Large intestine (tissue), 3 donors: ENCODE measurements at regions not wholly inside any gene's neighbourhood (a gene's known extent, or its start where the extent isn't known, plus 50 kb on each side); places are given as distances from the start of the nearest gene placed in this dataset.

ENCODE experiments used
- DNase-seq, 2 donors: peaks; one replicate each; pipeline versions ENCODE4 v3.0.0 to v3.0.0-alpha.2; 2013
- H3K27ac ChIP-seq: one replicate; pipeline ENCODE4 v1.5.1; 2013; ENCODE audit warnings: low read length
- H3K27me3 ChIP-seq: 2 replicates; pipeline ENCODE4 v1.6.1; 2013; ENCODE audit warnings: low read length; ENCODE audit not compliant: control insufficient read depth, insufficient read depth
- H3K36me3 ChIP-seq: 2 replicates; pipeline ENCODE4 v1.6.1; 2013; ENCODE audit warnings: low read length; ENCODE audit not compliant: control insufficient read depth, insufficient read depth
- H3K4me1 ChIP-seq: one replicate; pipeline ENCODE4 v1.6.1; 2013; ENCODE audit warnings: low read length; ENCODE audit not compliant: control insufficient read depth, insufficient read depth
- H3K4me3 ChIP-seq: one replicate; pipeline ENCODE4 v1.5.1; 2013; ENCODE audit warnings: low read length
- H3K9me3 ChIP-seq: one replicate; pipeline ENCODE4 v1.6.1; 2013; ENCODE audit warnings: mild to moderate bottlenecking, low read depth, low read length, moderate library complexity; ENCODE audit not compliant: control insufficient read depth
- WGBS: methylation state at CpG from one replicate; pipeline ENCODE4 v1.1.5; 2013; ENCODE audit warnings: low lambda C conversion rate; ENCODE audit not compliant: insufficient coverage; 5-methylcytosine and 5-hydroxymethylcytosine counted together

DNA sequence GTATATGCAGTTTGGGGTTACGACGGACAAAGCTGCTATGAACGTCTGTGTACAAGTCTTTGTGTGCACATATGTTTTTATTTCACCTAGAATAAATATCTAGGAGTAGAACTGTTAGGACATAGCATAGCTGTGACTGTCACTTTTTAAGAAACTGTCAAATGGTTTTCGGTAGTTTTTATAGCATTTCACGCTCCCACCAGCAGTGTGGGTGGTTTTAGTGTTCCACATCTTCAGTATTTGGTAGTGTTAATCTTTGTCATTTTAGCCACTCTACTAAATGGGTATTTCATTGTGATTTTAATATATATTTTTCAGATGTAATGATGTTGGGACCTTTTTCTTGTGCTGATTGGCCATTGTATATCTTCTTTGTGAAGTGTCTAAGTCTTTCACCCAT, 109.1 kb upstream of the BCAT1 start:
- Histone ChIP-seq H3K9me3 (no peaks in the 10 kb centered on the region), H3K27ac (no peak overlapping the region), H3K4me1 (no peaks in the 10 kb centered on the region), H3K36me3 (no peaks in the 10 kb centered on the region), H3K4me3 (no peak overlapping the region), H3K27me3 (no peaks in the 10 kb centered on the region)
- WGBS: 100% methylated on average over 2 of the region's 5 CpGs
- DNase-seq: no peak

DNA sequence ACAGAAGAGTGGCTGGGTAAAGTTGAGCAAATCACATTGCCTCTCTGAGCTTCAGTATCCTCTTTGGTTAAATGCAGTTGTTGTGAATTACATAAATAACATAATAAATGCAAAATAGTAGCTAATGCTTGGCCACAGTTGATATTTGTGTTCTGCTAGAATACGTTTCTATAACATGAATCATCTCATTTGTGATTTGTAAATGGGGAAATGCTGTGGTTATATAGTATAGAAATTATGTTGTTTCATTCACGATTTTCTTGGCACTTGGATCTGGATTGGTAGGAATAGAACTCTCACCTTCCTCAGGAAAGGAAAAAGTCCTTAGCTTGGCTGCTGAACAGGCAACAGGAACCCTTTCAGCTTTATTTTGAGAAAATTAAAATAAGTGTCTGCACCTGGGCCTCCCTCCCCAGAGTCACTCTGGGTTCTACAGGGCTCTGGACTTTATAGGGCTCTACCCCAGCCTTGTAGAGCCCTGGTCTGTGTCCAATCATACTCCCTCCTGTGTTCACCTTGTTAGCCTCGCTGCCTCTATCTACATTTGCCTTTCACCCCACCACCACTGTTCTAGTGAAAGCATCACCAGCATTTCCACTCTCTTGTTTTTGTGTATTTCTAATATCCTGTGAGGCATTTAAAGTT, 107.7 kb upstream of the BCAT1 start:
- Histone ChIP-seq H3K36me3 (no peaks in the 10 kb centered on the region), H3K27ac (no peak overlapping the region), H3K27me3 (no peaks in the 10 kb centered on the region), H3K4me3 (no peak overlapping the region), H3K9me3 (no peaks in the 10 kb centered on the region), H3K4me1 (peaks cover 2% of the 10 kb centered on the region)
- 88% methylated on average over 1 of the region's 3 CpGs for WGBS
- no peak for DNase-seq

DNA sequence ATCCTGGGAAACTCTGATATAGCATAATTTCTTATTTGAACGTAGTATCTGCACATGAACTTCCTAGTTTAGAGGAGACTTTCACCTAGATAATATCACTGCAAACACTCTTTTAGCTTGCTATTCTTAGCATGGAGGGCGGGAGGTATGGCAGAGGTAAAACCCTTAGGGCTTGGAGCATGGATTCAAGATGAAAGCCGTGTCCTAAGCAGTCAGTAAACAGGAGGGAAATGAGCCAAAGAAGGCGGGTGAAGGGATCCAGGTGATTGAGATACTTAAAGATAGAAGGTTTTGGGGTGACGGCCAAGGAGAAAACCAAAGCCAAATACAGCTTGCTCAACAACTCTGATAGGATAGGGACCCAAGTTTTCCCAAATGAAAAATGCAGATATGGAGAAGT, 107.1 kb upstream of the BCAT1 start:
- Histone ChIP-seq H3K9me3 (no peaks in the 10 kb centered on the region), H3K36me3 (no peaks in the 10 kb centered on the region), H3K27me3 (no peaks in the 10 kb centered on the region), H3K27ac (no peak overlapping the region), H3K4me1 (peaks cover 2% of the 10 kb centered on the region), H3K4me3 (no peak overlapping the region)
- WGBS: 96% methylated on average over 3 of the region's 5 CpGs
- no peak for DNase-seq

DNA sequence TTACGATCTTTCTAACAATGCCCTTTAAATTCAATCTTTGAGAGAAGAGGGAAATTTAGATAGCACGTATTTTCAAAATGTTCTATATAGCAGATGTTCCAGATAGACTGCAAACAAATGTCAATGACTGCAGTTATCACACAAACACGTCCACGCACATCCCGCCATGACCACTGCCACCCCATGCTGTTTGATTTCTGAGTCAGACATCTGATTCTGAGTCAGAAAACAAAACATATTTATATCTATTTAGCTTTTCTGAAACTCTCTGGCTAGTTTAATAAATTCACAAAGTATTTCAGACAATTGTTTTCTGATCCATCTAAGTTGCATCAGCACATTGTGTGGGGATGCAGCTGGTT, 105.9 kb upstream of the BCAT1 start:
- no peaks in the 10 kb centered on the region for H3K27me3 ChIP-seq
- DNase-seq: no peak
- H3K27ac ChIP-seq: no peak overlapping the region
- WGBS: 75% methylated on average over 1 of the region's 5 CpGs
- H3K4me3 ChIP-seq: no peak overlapping the region
- H3K36me3 ChIP-seq: no peaks in the 10 kb centered on the region
- no peaks in the 10 kb centered on the region for H3K9me3 ChIP-seq
- peaks cover 2% of the 10 kb centered on the region for H3K4me1 ChIP-seq

DNA sequence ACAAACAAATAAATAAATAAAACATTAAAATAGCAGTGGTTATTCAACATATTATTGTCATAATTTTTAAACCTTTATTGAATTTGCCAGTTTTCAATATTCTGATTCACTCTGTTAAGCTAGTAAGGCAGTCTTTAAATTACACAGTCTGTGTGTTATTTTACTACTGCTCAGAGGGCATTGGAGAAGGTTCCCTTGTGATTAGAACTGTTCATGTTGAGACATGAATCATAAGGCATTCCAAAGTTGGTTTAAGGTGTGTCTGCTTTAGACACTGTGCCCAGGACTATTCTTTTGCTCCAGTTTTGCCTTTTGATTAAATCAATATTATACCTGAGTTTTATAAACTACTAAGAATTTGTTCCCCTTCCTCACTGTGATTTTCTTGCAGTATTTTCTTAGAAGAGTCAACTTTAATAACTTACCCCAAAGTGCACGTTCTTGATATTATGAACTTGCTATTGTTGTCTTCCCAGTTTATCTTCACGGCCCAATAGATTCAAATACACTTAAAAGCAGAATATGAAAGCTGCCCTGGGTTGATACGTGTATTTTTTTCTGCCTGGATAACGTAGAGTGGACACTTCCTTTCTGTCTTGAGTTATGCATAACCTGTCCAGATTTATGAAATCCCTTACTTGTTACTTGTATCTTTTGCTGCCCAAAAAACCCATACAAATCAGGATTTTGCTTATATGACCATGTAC, 105.3 kb upstream of the BCAT1 start:
- H3K27ac ChIP-seq: peak overlapping the region; percentile 93
- H3K27me3 ChIP-seq: no peaks in the 10 kb centered on the region
- peaks cover 2% of the 10 kb centered on the region for H3K4me1 ChIP-seq
- H3K36me3 ChIP-seq: no peaks in the 10 kb centered on the region
- DNase-seq: peak; percentile 25 to 39
- WGBS: 60% methylated on average over 1 of the region's 4 CpGs
- peak overlapping the region; percentile 49 for H3K4me3 ChIP-seq
- H3K9me3 ChIP-seq: no peaks in the 10 kb centered on the region

DNA sequence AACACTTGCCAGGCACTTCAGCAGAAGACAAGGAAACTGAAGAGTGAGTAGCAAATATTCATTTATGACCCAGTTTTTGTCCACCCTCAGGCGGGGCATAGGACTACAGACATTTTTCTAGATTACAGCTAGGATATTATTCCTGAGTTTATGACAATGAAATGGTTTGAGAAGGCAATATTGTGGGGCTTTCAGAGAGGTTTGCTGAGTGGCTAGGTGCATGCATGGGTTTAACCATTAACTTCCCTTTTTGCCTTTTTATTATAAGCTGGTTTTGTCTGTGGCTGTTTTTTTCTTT, 104.0 kb upstream of the BCAT1 start:
- no peaks in the 10 kb centered on the region for H3K27me3 ChIP-seq
- H3K4me1 ChIP-seq: peaks cover 2% of the 10 kb centered on the region
- no peak for DNase-seq
- WGBS: no CpG with 5 or more reads among the region's 1 CpG
- H3K4me3 ChIP-seq: peak overlapping the region; percentile 49
- no peaks in the 10 kb centered on the region for H3K9me3 ChIP-seq
- peak overlapping the region; percentile 93 for H3K27ac ChIP-seq
- H3K36me3 ChIP-seq: no peaks in the 10 kb centered on the region

DNA sequence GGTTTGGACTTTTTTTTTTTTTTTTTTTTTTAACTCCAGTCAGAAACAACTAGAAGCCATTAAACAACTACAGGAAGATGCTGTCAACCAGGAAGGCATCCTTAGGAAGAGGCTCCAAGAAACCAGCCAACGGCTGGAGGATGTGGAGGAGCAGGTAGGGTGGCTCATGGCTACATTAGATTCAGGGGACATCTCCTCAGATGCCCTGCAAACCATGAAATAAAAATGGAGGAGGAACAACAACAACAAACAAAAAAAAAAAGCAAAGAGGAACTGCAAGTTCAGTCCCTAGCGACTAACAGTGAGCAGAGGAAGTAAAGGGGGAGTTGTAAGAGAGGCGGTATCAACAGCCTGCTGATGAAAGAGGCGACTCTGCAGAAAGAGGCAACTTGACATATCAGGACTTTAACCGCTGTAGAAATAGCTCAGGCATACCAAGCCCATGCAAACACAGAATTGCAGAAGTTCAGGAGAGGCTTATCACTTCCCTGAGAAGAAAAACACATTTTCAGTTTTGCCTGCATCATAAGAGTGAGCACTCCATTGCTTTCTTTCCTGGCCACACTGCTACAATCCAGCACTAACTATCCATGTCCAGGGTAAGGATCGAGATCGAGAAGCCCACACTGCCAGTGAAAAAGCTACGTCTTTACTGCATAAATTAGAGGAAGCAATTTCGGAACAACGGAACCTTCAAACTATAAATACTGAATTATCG, 103.5 kb upstream of the BCAT1 start:
- Histone ChIP-seq H3K4me1 (peaks cover 2% of the 10 kb centered on the region), H3K9me3 (no peaks in the 10 kb centered on the region), H3K4me3 (peak overlapping the region; percentile 49), H3K36me3 (no peaks in the 10 kb centered on the region), H3K27me3 (no peaks in the 10 kb centered on the region), H3K27ac (peak overlapping the region; percentile 93)
- peak; percentile 80 to 84 for DNase-seq
- WGBS: 25% methylated on average over 7 of the region's 11 CpGs

DNA sequence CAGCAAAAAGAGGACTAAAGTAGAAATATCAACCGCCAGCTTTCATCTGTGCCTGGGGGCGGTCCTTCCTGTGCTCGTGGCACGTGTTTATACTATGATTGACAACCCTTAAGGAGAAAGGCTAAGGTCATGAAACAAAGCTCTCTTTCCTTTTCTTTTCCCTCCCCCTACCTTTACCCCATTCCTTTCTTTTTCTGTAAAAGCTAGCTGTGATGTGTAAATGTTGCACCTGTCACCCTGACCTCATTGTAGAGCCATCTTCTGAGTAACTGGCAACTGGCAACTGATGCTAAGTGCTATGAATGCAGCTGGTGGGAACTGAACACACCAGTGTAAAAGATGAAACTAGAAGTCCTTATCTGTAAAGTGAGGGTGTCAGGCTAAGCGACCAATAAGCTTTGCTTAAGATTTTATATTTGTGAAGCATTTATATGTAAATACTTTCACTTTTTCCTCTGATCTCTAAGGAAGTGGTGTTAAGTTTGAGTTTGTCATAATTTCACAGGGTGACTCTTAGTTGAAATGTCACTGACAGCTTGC, 102.8 kb upstream of the BCAT1 start:
- Histone ChIP-seq H3K36me3 (no peaks in the 10 kb centered on the region), H3K9me3 (no peaks in the 10 kb centered on the region), H3K27ac (peak overlapping the region; percentile 93), H3K4me3 (no peak overlapping the region), H3K4me1 (peaks cover 2% of the 10 kb centered on the region), H3K27me3 (no peaks in the 10 kb centered on the region)
- WGBS: 49% methylated on average over 2 of the region's 5 CpGs
- DNase-seq: no peak

DNA sequence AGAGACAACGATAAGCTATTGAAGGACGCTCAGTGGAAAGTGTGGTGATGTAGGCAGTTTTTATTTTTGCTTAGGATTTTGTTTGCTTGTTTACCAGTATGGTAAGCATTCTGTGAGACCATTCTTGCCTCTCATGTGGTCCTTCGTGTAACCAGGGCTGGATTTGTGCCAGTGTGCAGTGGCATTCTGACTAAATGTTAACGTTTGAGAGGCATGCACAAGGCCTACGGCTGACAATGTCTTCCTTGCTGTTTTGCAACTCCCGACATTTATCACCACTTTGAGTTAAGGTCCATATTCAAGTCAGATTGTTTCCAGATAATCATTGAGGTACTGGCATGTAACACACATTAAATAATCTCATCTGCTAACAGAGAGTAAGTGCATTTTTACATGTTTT, 102.3 kb upstream of the BCAT1 start:
- DNase-seq: no peak
- no peaks in the 10 kb centered on the region for H3K9me3 ChIP-seq
- no peak overlapping the region for H3K4me3 ChIP-seq
- WGBS: 80% methylated on average over 1 of the region's 6 CpGs
- H3K4me1 ChIP-seq: peaks cover 2% of the 10 kb centered on the region
- no peaks in the 10 kb centered on the region for H3K36me3 ChIP-seq
- no peak overlapping the region for H3K27ac ChIP-seq
- no peaks in the 10 kb centered on the region for H3K27me3 ChIP-seq

DNA sequence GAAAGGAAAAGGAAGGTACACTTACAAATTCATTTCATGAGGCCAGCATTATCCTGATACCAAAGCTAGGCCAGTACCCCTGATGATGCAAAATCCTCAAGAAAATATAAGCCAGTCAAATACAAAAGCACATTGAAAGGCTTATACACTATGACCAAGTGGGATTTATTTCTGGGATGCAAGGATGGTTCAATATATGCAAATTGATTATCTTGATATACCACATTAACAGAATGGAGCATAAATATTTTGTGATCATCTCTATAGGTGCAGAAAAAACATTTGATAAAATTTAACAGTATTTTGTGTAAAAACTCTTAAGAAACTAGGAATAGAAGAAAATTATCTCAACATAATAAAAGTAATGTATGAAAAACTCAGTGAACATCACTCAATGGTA, 97.0 kb upstream of the BCAT1 start:
- Histone ChIP-seq H3K4me3 (no peak overlapping the region), H3K27me3 (no peaks in the 10 kb centered on the region), H3K9me3 (no peaks in the 10 kb centered on the region), H3K36me3 (no peaks in the 10 kb centered on the region), H3K27ac (no peak overlapping the region), H3K4me1 (no peaks in the 10 kb centered on the region)
- no peak for DNase-seq
